Caco-2 (cell line): ENCODE measurements at regions not wholly inside any gene's neighbourhood (a gene's known extent, or its start where the extent isn't known, plus 50 kb on each side); places are given as distances from the start of the nearest gene placed in this dataset.

Experiments used
- BruUV-seq: library from RNA; stranded (reverse); fragments of 400-500 nt; replicated peaks from 2 replicates; lab custom pipeline; 2021; lab: Mats Ljungman, UMichigan
- CTCF ChIA-PET: fragments of 300-600 bp; sonication (Branson Sonifier 250); formaldehyde crosslinking; loops from one replicate; lab custom pipeline; 2022; ENCODE audit warnings: antibody characterized with exemption; lab: Charles Lee
- POLR2A ChIA-PET: fragments of 300-600 bp; sonication (Branson Sonifier 250); formaldehyde crosslinking; loops from one replicate; lab custom pipeline; 2022; ENCODE audit warnings: antibody characterized with exemption; lab: Charles Lee
- DNase-seq, 2 experiments: peaks; one replicate each; pipeline versions ENCODE4 v3.0.0 to v3.0.0-alpha.2; 2020 to 2022
- H3K27me3 ChIP-seq: replicated peaks from 2 replicates; pipeline ENCODE4 v1.6.0; 2011; ENCODE audit warnings: low read length; ENCODE audit not compliant: control insufficient read depth, insufficient read depth
- H3K36me3 ChIP-seq: 2 replicates; pipeline ENCODE4 v1.5.1; 2011; ENCODE audit warnings: low read length; ENCODE audit not compliant: control insufficient read depth, insufficient read depth
- H3K4me1 ChIP-seq: fragments of 250-450 bp; sonication (Bioruptor Pico); 2 replicates; pipeline ENCODE4 v1.5.1; 2020; ENCODE audit warnings: mild to moderate bottlenecking
- H3K4me3 ChIP-seq: 2 replicates; pipeline ENCODE4 v1.5.1; 2011; ENCODE audit warnings: low read depth, mild to moderate bottlenecking, control low read depth, low read length
- H3K9me3 ChIP-seq: fragments of 250-450 bp; sonication (Bioruptor Pico); 2 replicates; pipeline ENCODE4 v1.5.1; 2020; ENCODE audit warnings: mild to moderate bottlenecking, moderate library complexity
- H3K27ac Mint-ChIP-seq: one replicate; pipeline ENCODE4 v1.8.0; 2022; ENCODE audit warnings: mixed read lengths; ENCODE audit not compliant: unreplicated experiment
- H3K27me3 Mint-ChIP-seq: one replicate; pipeline ENCODE4 v1.8.0; 2022; ENCODE audit warnings: mixed read lengths; ENCODE audit not compliant: insufficient read depth, unreplicated experiment
- H3K36me3 Mint-ChIP-seq: one replicate; pipeline ENCODE4 v1.8.0; 2022; ENCODE audit warnings: mild to moderate bottlenecking, mixed read lengths; ENCODE audit not compliant: insufficient read depth, unreplicated experiment
- H3K4me1 Mint-ChIP-seq: one replicate; pipeline ENCODE4 v1.8.0; 2022; ENCODE audit warnings: low read depth, mixed read lengths; ENCODE audit not compliant: unreplicated experiment
- H3K4me3 Mint-ChIP-seq: one replicate; pipeline ENCODE4 v1.8.0; 2022; ENCODE audit warnings: mild to moderate bottlenecking, moderate library complexity, mixed read lengths; ENCODE audit not compliant: unreplicated experiment
- H3K9me3 Mint-ChIP-seq: one replicate; pipeline ENCODE4 v1.8.0; 2022; ENCODE audit warnings: mixed read lengths; ENCODE audit not compliant: unreplicated experiment
- intact Hi-C: fragments of 100-400 bp; cut with micrococcal nuclease; formaldehyde crosslinking; loops from one replicate; pipeline ENCODE4 v1.10.0; 2022; ENCODE audit not compliant: unreplicated experiment
- TF ChIP-seq, protein P1 (sequence below), 2 experiments: fragments of 200-600 bp in 1 of 2; IDR thresholded peaks; 1 replicate in 1 of 2; 2 replicates in 1 of 2; pipeline versions ENCODE4 v1.5.1 to v1.8.0; 2011 to 2022; ENCODE audit warnings: antibody characterized with exemption in 1 of 2, control low read depth in 1 of 2, inconsistent platforms in 1 of 2, low read depth in 1 of 2, low read length in 1 of 2, mild to moderate bottlenecking in 1 of 2, moderate library complexity in 1 of 2; ENCODE audit not compliant: insufficient read depth in 1 of 2, severe bottlenecking in 1 of 2, unreplicated experiment in 1 of 2

DNA sequence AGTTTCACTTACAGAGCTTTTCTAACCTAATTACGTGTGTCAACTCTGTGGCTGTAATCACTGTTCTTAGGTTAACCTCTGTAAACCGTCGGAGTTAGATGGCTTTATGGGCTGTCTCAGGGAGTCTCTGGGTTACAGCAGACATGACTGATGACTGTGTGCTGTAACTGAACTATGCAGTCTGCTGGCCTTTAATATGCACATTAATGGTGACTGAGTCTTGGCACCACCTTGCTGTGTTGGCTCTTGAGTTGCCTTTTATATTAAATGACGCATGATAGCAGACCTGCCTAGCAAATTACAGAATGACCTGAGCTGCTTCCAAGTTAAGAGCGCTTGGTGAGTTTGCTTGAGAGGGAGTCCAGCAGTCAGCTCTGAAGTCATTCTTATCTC lies 90.1 kb downstream of the ACKR3 start:
- Mint-ChIP-seq H3K4me1 (peaks cover 21% of the 10 kb centered on the region), H3K9me3 (no peaks in the 10 kb centered on the region), H3K4me3 (no peak overlapping the region), H3K27ac (no peak overlapping the region), H3K27me3 (no peaks in the 10 kb centered on the region), H3K36me3 (no peaks in the 10 kb centered on the region)
- TF ChIP-seq, protein P1, sequence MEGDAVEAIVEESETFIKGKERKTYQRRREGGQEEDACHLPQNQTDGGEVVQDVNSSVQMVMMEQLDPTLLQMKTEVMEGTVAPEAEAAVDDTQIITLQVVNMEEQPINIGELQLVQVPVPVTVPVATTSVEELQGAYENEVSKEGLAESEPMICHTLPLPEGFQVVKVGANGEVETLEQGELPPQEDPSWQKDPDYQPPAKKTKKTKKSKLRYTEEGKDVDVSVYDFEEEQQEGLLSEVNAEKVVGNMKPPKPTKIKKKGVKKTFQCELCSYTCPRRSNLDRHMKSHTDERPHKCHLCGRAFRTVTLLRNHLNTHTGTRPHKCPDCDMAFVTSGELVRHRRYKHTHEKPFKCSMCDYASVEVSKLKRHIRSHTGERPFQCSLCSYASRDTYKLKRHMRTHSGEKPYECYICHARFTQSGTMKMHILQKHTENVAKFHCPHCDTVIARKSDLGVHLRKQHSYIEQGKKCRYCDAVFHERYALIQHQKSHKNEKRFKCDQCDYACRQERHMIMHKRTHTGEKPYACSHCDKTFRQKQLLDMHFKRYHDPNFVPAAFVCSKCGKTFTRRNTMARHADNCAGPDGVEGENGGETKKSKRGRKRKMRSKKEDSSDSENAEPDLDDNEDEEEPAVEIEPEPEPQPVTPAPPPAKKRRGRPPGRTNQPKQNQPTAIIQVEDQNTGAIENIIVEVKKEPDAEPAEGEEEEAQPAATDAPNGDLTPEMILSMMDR (IDR thresholded peaks at IDR 0.05; ENCODE audit: insufficient read depth in 1 of 2, low read depth in 1 of 2, low read length in 1 of 2, severe bottlenecking in 1 of 2, unreplicated experiment in 1 of 2) = no peak
- POLR2A ChIA-PET = no interaction called here
- Histone ChIP-seq H3K27me3 (no peaks in the 10 kb centered on the region), H3K4me3 (no peak overlapping the region), H3K36me3 (no peaks in the 10 kb centered on the region), H3K4me1 (no peaks in the 10 kb centered on the region), H3K9me3 (no peaks in the 10 kb centered on the region)
- DNase-seq = no peak
- intact Hi-C loops = no loop called here
- BruUV-seq = no TSS peak
- CTCF ChIA-PET = no interaction called here

DNA sequence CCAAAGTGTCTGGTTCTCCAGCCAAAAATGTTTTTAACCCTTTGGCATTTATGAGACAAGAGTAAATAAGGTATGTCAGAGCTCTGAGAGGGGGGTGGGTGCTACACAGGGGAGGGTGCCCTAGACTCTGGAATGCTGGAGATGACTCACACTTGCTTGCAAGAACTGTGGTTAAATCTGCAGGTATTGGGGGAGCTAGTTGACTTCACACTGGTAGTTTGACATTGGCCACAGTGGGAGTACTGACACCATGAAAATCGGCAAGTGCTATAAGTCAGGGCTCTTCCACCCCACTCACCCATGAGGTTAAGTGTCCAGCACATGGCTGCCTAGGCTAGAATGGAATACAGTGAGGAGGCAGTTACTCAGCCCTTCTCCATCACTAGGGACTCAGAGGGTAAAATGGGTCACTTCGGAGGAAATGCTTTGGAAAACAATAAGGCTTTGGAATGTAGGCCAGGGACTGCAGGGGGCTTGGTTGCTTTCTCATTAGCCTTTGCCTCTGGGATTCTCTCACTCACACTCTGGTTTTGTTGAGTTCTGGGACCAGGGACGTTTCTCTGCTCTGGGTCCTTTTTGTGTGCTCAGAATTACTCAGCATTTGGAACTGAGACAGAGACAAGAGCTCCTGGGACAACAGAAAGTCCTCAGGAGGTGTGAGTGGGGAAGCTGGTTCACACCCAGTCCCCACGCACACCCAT lies 91.6 kb downstream of the ACKR3 start:
- CTCF ChIA-PET = no interaction called here
- no peaks in the 10 kb centered on the region for H3K36me3 Mint-ChIP-seq
- H3K9me3 Mint-ChIP-seq = peaks cover 3% of the 10 kb centered on the region
- Histone ChIP-seq H3K4me1 (no peaks in the 10 kb centered on the region), H3K27me3 (no peaks in the 10 kb centered on the region), H3K4me3 (no peak overlapping the region), H3K9me3 (no peaks in the 10 kb centered on the region), H3K36me3 (no peaks in the 10 kb centered on the region)
- no peaks in the 10 kb centered on the region for H3K27me3 Mint-ChIP-seq
- no peak overlapping the region for H3K27ac Mint-ChIP-seq
- intact Hi-C loops = no loop called here
- POLR2A ChIA-PET = no interaction called here
- H3K4me1 Mint-ChIP-seq = peaks cover 21% of the 10 kb centered on the region
- BruUV-seq = no TSS peak
- peak in 1 of 2 experiments; percentile 7 for DNase-seq
- TF ChIP-seq, protein P1 (IDR thresholded peaks at IDR 0.05; ENCODE audit: insufficient read depth in 1 of 2, low read depth in 1 of 2, low read length in 1 of 2, severe bottlenecking in 1 of 2, unreplicated experiment in 1 of 2) = no peak
- H3K4me3 Mint-ChIP-seq = no peak overlapping the region

DNA sequence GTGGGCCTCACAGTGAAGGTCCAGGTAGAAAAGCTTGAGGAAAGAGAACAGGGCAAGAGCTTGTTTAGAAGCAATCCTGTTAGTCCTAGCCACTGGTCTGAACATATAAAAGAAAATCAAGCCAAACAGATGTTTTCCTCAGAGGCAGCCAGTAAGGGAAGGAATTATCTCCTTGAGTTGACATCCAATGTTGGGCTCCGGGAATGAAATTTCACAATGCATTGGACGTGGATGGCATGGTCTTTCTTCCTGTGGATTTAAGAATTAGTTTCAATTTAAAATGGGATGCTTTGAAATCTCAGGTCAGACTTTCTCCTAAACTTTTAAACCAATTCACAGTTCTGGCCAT lies 92.1 kb downstream of the ACKR3 start:
- no peaks in the 10 kb centered on the region for H3K9me3 ChIP-seq

More for the DNA sequence above, 92.1 kb downstream of the ACKR3 start:
- Histone ChIP-seq H3K36me3 (no peaks in the 10 kb centered on the region), H3K4me3 (no peak overlapping the region), H3K27me3 (no peaks in the 10 kb centered on the region), H3K4me1 (no peaks in the 10 kb centered on the region)
- H3K9me3 Mint-ChIP-seq = peaks cover 9% of the 10 kb centered on the region
- BruUV-seq = no TSS peak
- H3K27me3 Mint-ChIP-seq = no peaks in the 10 kb centered on the region
- TF ChIP-seq, protein P1 (IDR thresholded peaks at IDR 0.05; ENCODE audit: insufficient read depth in 1 of 2, low read depth in 1 of 2, low read length in 1 of 2, severe bottlenecking in 1 of 2, unreplicated experiment in 1 of 2) = no peak
- H3K36me3 Mint-ChIP-seq = no peaks in the 10 kb centered on the region
- no peak overlapping the region for H3K4me3 Mint-ChIP-seq
- CTCF ChIA-PET = no interaction called here
- no peak overlapping the region for H3K27ac Mint-ChIP-seq
- DNase-seq = no peak
- POLR2A ChIA-PET = no interaction called here
- intact Hi-C loops = no loop called here
- H3K4me1 Mint-ChIP-seq = peaks cover 21% of the 10 kb centered on the region
